Left cardiac atrium (tissue), 4 donors: ENCODE measurements at regions not wholly inside any gene's neighbourhood (a gene's known extent, or its start where the extent isn't known, plus 50 kb on each side); places are given as distances from the start of the nearest gene placed in this dataset.
"Not testable (repeated sequence)": the region's sequence is repeated elsewhere in the genome, so short reads cannot be mapped to it uniquely, and the experiment has no call there.

ENCODE experiments used
- ATAC-seq, 2 donors: fragments of 200-7000 bp; cut with Tn5 transposase; one replicate each; pipeline ENCODE4 v1.9.1; 2020; ENCODE audit warnings: mild to moderate bottlenecking in 2 of 2, moderate library complexity in 2 of 2
- DNase-seq: peaks from one replicate; pipeline ENCODE4 v3.0.0-alpha.2; 2020
- intact Hi-C, 2 donors: fragments of 100-400 bp; cut with DNase I; formaldehyde crosslinking; loops; one replicate each; pipeline versions ENCODE4 v1.14.1 to v1.15.1; 2022 to 2023
- donor health status: DM: no; HTN: yes; CAD: no.
- donor health status: DM: no; HTN: yes; CAD: no; lungs with severe emphysema.
- donor health status: DM: yes; HTN: yes; CAD: no.
- donor health status: Dilated cardiomyopathy.

DNA sequence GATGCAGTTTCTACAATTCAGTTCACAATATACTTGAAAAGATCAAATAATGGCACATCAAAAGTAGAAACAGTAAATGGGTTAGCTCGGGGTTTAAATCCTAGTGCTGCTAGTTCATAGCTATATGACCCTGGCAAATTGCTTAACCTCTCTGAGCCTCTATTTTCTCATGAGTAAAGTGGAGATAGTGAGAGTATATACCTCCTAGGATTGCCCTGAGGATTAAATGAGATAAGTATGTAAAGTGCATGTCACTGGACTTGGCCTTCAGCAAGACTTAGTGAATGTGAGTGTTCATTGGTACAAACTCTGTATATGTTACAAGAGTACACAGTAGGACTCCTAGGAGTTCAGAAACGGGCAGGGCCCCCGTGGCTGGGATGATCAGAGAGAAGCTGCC is 248.3 kb downstream of the DLEU7 start:
- intact Hi-C loops, result no loop called here
- no peak for ATAC-seq
- no peak for DNase-seq

DNA sequence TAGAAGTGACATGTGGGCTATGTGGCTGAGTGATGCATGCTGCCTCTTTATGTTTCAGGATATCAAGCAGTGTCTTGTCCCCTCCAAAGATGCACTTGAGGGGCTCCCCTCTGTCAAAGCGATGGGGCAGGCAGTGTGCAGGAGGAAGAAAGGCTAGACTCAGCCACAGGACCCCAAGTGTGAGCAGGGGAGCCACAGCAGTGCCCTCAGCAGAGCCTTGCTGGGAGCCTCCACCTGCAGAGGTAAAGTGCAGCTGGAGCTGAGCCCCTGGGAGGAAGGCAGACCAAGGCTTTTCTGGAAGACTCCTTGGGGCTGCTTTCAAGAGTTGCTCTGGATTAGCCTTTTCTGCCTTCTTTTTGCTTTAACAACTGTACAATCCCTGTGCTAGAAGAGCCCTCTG is 247.3 kb downstream of the DLEU7 start:
- intact Hi-C loops, result no loop called here
- ATAC-seq (no peak), DNase-seq (no peak)

DNA sequence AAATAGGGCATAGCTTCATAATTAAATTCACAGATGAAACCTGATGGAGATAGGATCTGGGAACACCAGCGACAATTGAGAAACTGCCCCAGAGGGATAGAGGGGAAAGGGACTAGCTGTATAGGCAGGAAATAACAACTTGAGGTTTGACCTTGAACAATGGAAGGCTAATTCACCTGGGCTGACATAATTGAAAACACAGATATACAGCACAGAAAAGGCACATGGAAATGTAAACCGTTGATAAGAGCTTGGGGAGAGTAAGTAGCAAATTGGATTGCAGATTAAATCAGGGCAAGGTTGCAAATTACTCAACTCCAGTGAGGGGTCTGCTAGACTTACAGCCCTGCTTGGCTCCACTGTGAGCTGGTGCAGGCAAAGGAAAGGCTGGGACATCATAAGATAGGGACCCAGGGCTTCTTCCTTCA is 246.7 kb downstream of the DLEU7 start:
- intact Hi-C loops, result no loop called here
- ATAC-seq (peak; percentile 34 to 48), DNase-seq (no peak)

DNA sequence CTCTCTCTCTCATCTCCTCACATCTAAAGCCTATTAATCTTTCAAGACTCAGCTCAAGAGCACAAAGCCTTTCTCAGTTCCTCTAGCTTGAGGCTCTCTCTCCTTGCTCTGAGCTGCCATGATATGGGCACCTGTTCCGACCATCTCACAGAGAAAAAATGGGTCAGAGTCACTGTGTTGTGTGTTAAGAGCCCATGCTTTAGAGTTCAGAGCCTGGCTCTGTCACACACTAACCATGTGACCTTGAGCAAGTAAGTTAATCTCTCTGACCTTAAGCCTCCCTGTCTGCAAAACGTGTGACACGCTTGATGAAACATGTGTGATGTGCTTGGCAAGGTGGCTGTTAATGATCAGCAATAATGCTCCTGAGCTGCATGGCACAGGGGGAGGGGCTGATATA is 245.2 kb downstream of the DLEU7 start:
- ATAC-seq (peak; percentile 45 to 62), DNase-seq (no peak)
- intact Hi-C loops, result no loop called here

DNA sequence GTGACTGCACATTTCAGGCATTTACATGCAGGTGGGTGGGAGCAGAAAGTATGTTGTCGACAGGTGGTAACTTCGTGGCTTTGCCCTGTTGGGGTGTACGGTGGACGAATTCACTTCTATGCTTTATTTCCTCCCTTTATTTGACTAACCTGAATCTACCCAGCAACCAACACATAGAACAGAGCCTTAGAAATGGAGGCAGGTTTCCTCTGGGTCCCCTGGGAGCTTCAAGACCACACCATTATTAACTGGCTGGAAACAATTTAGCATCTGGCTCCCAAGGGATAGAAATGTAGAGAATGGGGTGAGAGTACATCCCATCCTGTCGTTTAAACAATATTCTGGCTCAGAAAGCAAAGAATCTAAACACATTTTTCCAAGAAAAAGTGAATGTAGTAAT is 244.4 kb downstream of the DLEU7 start:
- no peak for ATAC-seq
- intact Hi-C loops, result no loop called here
- DNase-seq, result no peak

DNA sequence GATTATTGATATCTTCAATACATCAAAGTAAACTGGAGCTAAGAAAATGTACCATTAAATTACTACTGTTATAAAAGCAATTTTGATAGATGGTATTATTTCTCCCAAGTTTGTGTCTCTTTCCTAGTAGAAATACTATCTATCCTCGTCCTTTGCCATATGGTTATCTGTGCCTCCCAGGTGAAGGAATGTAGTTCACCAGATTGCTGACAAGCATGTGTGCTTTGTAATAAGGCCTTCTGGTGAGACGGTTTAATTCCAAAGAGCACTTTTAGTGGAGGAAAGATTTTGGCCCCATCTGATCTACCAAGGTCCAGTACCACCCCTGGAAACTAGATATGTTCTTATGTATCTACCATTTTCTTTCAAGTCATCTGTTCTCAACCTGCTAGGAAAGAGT is 243.6 kb downstream of the DLEU7 start:
- intact Hi-C loops, result no loop called here
- ATAC-seq (no peak), DNase-seq (no peak)

DNA sequence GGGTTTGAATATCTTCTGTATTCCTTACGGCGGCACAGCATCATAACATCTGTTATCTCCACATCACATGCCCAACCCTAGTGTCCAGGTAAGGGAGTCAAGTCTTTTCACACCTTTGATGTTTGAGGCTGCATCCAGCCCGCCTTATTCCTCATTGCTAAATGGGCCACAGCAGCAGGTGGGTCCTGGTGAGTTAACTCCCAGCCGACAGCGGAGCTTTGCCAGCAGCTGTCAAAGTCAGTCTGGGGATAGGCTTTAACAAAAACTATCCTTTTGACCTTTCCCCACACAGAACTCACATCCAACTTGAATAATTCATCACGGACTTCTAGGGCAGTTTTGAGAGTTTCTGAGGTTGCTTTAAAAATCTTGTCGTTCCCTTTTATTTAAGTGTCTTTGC is 235.1 kb downstream of the DLEU7 start:
- DNase-seq, result no peak
- no peak for ATAC-seq
- intact Hi-C loops, result no loop called here

DNA sequence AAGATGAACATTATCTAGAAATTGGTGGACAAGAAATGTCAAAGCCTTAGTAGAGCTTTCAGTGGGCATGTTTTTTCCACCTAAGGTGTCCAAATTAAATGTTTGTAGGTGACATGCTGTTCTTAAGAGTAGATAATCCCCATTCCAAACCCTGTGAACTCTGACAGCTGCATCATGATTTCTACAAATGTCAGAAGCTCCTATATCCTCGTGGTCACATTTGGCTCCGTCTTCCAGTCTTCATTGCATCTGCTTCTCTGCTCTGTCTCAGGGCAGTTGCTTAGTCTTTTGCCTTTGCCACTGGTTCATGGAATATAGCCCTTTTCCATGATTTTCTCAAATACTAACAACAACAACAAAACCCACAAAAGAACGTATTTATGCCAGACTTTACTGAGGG is 234.5 kb downstream of the DLEU7 start:
- DNase-seq (no peak), ATAC-seq (no peak)
- intact Hi-C loops, result no loop called here

DNA sequence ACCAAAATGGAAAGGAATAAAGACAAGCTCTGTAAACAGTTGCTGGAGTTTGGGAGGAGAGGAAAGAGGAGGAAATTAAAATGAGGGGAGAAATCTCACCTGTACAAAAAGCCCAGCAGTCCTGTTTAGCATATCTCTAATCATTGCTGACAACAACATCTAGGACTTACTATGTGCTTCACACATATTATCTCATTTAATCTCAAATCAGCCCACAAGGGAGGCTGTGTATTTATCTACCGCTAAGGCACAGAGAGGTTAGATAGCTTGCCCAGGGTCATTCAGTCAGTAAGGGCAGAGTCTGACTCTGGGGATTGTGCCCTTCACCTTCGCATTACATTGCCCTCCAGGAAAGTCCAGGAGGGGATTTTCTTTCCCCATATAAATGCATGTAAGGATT is 233.3 kb downstream of the DLEU7 start:
- ATAC-seq (no peak), DNase-seq (no peak)
- intact Hi-C loops, result no loop called here

DNA sequence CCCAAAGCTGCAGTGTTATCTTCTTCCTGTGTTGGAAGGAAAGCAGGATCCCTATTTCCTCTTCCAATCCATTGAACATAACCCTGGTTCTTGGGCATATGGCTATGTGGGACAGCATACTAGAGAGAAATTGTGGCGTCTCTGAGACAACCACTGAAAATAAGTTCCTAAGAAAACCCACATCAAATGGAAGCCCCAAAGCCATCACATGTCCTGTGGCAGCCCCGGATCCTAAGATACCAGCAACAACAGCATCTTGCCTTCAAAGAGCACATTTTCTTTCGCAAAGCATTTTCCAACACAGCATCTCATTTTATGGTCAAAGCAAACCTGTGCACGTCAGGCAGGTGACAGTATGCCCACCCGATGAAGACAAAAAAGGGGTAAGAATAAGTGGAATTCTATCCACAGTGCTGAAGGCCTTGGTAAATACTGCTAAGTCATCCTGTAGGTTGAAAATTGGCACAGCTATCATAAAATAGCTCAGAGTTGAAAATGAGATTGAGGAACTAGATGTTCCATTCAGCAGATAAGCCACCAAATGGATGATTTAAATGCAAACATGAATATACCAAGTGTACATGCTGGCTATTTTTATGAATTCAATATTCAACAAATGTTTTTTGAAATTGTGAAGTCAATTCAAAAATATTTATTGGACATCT is 232.2 kb downstream of the DLEU7 start:
- intact Hi-C loops, result no loop called here
- DNase-seq (no peak), ATAC-seq (no peak)

DNA sequence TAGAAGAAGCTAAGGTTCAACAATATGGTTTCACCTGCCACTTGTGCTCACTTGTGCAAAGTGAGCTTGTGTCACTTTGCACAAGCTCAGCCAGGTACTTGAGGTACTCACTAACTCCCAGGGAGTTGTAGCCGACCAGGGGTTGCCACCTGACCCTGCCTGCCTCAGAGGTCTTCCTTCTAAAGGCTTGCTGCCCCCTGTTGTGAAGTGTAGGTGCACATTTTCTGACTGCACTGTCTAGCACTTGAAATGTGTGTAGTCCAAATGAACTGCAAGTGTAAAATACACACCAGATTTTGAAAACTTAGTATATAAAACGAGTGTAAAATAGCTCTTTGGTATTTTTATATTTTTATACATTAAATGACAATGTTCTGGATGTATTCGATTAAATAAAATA is 230.8 kb downstream of the DLEU7 start:
- ATAC-seq (no peak), DNase-seq (no peak)

DNA sequence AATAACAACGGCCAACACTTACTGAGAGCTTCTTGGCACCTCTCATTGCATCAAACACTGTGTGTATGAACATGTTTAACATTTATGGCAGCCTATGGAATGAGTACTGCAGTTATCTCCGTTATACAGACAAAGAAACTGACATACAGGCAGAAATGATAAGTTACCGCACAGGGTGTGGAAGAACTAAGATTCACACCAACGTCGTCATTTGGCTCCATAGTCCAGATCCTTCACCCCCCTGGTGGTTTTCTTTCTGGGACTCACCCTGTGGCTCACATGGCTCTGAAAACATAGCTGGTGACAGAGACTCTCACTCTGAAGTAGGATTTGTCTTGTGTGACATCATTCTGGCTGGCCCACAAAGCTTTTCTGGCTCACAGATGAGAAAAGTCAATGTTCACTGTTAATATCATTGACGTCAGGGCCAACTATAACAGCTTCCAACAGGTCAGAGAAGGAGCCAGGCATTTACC is 230.1 kb downstream of the DLEU7 start:
- DNase-seq (no peak), ATAC-seq (peak in 1 of 2 donors; percentile 73)
- intact Hi-C loops, result no loop called here

More for the DNA sequence above, 230.8 kb downstream of the DLEU7 start:
- intact Hi-C loops, result no loop called here

DNA sequence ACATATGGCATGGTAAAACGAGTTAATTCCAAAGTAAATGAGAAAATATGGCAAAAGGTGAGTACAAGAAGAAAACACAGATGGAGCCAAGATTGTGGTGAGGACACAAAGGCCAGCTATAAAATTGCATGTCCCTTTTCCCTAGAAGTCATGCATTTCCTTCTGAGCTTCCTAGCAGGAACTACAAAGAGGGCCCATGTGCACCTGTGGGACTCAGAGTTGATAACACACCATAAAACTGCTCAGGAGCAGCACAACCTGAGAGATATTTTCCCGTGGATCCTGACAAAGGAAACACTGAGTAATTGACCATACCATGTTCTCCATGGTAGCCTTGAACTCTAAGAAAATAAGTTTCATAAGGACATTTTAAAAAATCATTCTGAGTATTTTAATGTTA is 228.3 kb downstream of the DLEU7 start:
- ATAC-seq (no peak), DNase-seq (no peak)
- intact Hi-C loops, result no loop called here

DNA sequence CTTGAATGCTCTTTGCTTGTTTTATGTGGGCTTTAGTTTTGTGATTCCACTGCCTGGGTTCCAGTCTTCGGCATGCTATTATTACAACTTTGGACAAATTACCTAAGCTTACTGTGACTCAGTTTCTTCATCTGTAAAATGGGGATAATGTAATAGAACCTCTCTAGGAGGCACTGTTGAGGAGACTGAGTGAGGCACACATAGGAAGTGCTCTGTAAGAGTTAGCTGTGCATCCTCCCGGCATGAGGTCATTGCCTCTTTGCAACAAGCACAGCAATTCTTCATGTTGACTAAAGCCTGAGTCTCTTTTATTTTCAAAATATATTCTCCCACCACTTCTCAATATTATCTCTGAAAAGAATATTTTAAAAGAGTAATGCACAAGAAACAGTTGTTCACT is 227.4 kb downstream of the DLEU7 start:
- DNase-seq (no peak), ATAC-seq (no peak)
- intact Hi-C loops, result no loop called here

DNA sequence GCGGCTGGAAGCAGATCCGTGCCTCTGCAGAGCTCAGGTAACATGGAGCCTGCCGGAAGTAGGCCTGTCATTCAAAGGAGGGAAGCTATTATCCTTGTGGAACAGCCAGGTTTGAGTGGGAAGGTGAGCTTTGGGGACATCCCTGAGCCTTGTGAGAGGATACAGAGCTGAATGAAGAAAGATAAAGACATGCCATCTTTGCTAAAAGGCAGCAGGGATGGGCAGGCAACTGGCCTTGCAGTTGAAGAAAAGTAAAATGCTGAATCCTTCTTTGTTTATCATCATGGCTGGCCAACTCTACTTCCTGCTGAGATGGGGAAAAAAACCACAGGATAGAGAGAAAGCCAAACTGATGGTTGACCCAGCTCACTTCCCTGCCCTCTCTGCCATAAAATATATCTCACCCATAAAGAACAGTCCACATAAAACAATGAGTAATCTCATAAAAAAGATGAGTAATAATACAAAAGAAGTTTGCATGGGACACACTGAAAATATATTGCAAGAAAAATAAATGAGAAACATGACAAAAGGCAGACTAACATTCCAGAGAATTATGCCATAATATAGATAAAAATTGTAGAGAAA is 226.3 kb downstream of the DLEU7 start:
- intact Hi-C loops, result no loop called here
- no peak for ATAC-seq
- DNase-seq, result no peak

DNA sequence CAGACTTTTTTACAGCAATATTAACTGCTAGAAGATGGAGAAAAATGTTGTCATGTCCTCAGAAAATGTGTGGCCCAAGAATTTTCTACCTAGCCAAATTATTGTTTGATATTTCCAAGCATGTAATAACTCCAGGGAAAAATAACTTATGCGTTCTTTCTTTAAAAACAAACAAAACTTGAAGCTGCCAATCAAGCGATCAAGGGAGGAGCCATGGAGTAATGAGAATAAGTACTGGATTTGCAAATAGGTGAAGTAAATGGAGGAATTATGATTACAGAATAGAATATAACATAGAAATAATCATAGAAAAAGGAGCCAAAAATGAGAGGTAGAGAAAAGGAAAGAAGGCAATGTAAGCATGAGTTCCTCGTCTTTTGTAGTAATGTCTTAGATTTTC is 225.3 kb downstream of the DLEU7 start:
- ATAC-seq, result no peak
- intact Hi-C loops, result no loop called here
- no peak for DNase-seq

DNA sequence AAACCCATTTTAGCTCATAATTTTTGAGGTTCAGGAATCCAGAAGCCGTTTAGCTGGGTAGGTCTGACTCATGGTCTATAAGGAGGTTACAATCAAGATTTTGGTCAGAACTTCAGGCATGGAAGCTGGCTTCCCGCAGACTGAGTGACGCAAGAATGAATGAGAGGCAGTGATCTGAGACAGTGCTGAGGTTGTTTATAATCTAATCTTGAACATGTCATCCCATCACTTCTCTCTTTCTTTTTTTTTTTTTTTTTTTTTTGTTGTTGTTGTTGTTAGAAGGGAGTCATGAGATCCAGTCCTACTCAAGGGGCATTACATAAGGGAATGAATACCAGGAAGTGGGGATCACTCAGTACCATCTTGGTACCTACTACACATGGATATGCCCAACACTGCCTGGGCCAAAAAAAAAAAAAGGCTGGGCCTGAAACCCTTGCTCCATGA is 217.4 kb downstream of the DLEU7 start:
- ATAC-seq (peak in 1 of 2 donors; percentile 77), DNase-seq (no peak)
- intact Hi-C loops, result no loop called here

DNA sequence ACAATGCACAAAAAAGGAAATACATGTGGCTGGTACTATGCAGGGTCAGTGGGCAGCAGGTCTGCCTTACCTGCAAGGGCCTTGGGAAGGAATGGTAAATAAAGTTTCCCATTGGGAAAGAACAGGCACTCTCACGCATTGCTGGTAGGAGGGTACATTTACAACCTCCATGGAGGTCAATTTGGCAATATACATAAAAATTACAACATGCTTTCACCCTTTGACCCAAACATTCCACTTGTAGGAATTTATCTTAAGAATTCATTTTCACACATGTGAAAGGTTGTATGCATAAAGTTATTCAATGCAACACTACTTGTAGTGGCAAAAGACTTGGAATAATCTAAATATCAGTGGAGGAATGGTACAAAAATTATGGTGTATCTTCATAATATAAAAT is 216.4 kb downstream of the DLEU7 start:
- ATAC-seq, result no peak
- no peak for DNase-seq
- intact Hi-C loops, result no loop called here

DNA sequence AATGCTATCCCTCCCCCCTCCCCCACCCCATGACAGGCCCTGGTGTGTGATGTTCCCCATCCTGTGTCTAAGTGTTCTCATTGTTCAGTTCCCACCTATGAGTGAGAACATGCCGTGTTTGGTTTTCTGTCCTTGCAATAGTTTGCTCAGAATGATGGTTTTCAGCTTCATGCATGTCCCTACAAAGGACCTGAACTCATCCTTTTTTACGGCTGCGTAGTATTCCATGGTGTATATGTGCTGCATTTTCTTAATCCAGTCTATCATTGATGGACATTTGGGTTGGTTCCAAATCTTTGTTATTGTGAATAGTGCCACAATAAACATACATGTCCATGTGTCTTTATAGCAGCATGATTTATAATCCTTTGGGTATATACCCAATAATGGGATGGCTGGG is 215.0 kb downstream of the DLEU7 start:
- ATAC-seq, DNase-seq, intact Hi-C loops: not testable (repeated sequence)

DNA sequence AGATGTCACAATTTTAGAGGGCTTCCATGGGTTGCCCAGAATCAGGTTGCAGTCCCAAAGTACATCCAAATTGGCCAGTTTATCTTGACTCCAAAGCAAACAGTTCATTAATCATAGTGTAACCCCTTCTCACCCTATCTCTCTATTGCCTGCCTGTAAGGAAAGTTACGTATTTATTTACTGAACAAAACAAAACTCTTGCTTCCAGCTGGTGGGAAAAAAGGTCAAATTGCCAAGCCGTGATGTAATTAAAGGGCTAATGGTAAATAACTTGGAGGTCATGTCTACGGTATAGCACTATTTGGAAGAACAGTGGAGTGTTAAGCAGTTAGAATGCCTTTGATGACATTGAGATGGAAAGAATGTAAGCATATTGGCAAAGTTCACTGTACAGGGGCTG is 214.0 kb downstream of the DLEU7 start:
- no peak for ATAC-seq
- intact Hi-C loops, result no loop called here
- no peak for DNase-seq

DNA sequence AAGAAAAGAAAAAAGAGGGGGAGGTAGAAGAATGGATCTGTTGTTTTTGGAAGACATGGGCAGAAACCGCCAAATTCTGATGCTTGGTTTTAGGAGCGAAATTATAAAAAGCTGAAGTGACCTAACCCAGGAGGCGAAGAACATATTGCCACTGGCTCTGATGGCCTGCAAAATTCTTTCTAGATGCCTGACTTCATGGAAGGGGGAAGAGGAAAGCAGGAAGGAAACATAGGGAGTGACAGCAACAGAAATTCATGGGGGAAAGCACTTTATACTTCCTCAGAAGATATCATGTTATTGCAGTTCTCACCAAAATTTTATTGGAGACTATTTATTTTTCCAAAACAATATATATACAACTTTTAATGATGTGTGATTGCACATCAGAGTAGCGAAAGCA is 213.5 kb downstream of the DLEU7 start:
- intact Hi-C loops, result no loop called here
- ATAC-seq (no peak), DNase-seq (no peak)
